ENCODE measurements at regions not wholly inside any gene's neighbourhood (a gene's known extent, or its start where the extent isn't known, plus 50 kb on each side); places are given as distances from the start of the nearest gene placed in this dataset.
A peak's percentile ranks its signal among the peaks of the same experiment; 100 is the strongest.

DNA sequence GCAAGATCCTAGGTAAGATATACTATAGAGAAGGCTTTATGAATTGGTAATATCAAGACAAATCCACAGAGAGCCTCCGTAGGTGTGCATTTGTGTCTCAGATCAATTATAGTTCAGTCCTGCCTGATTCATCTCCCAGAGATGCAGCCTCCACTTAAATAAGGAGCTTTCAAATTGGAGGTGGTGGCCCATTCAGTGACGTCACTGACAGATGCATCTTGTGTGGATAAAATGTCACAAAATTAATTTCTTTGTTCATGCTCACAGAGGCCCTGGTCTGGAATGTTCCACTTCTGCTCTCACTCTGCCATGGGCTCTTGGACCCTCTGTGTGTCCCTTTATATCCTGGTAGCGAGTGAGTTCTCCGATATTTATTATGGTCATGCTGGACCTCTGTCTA is 157.1 kb upstream of the PRSS58 start:
- Histone ChIP-seq H3K4me1 (no peaks in the 10 kb centered on the region), H3K36me3 (no peaks in the 10 kb centered on the region), H3K9me3 (no peaks in the 10 kb centered on the region), H3K4me3 (no peak overlapping the region), H3K27me3 (no peaks in the 10 kb centered on the region), H3K27ac (no peak overlapping the region)
- no peak for DNase-seq (ENCODE audit: low spot score in 2 of 2)
- no peak for TF ChIP-seq POLR2A (IDR thresholded peaks at IDR 0.05)
- WGBS, 2 donors = 83 to 85% methylated on average over 4 of the region's 4 CpGs

DNA sequence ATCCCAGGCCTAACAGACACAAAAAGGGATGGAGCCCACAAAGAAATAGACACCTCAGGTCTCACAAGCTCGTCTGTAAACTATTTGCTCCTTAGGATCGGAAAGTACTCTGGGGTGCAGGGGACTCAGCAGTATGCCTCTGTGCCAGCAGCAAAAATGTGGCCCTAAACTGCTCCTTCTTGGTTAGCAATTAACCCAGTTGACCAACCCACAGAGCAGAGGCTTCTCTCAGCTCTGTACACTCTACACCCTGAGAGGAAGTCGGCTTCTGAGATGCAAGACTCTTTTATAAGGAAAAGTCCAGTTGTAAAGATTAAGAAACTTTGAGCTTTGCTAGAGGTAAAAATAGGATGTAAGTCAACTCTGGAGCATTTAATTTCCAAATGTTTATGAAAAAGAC is 156.3 kb upstream of the PRSS58 start:
- Histone ChIP-seq H3K36me3 (no peaks in the 10 kb centered on the region), H3K4me3 (no peak overlapping the region), H3K27me3 (no peaks in the 10 kb centered on the region), H3K9me3 (no peaks in the 10 kb centered on the region), H3K4me1 (peaks cover 0 to under 1% (median 0%) of the 10 kb centered on the region in 4 donors), H3K27ac (no peak overlapping the region)
- no peak for DNase-seq (ENCODE audit: low spot score in 2 of 2)
- TF ChIP-seq, protein P1, sequence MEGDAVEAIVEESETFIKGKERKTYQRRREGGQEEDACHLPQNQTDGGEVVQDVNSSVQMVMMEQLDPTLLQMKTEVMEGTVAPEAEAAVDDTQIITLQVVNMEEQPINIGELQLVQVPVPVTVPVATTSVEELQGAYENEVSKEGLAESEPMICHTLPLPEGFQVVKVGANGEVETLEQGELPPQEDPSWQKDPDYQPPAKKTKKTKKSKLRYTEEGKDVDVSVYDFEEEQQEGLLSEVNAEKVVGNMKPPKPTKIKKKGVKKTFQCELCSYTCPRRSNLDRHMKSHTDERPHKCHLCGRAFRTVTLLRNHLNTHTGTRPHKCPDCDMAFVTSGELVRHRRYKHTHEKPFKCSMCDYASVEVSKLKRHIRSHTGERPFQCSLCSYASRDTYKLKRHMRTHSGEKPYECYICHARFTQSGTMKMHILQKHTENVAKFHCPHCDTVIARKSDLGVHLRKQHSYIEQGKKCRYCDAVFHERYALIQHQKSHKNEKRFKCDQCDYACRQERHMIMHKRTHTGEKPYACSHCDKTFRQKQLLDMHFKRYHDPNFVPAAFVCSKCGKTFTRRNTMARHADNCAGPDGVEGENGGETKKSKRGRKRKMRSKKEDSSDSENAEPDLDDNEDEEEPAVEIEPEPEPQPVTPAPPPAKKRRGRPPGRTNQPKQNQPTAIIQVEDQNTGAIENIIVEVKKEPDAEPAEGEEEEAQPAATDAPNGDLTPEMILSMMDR (IDR thresholded peaks at IDR 0.05) = no peak
- no peak for TF ChIP-seq POLR2A (IDR thresholded peaks at IDR 0.05)
- TF ChIP-seq EP300 (IDR thresholded peaks at IDR 0.05) = no peak
- 76 to 81% methylated on average over 3 of the region's 3 CpGs for WGBS, 2 donors

DNA sequence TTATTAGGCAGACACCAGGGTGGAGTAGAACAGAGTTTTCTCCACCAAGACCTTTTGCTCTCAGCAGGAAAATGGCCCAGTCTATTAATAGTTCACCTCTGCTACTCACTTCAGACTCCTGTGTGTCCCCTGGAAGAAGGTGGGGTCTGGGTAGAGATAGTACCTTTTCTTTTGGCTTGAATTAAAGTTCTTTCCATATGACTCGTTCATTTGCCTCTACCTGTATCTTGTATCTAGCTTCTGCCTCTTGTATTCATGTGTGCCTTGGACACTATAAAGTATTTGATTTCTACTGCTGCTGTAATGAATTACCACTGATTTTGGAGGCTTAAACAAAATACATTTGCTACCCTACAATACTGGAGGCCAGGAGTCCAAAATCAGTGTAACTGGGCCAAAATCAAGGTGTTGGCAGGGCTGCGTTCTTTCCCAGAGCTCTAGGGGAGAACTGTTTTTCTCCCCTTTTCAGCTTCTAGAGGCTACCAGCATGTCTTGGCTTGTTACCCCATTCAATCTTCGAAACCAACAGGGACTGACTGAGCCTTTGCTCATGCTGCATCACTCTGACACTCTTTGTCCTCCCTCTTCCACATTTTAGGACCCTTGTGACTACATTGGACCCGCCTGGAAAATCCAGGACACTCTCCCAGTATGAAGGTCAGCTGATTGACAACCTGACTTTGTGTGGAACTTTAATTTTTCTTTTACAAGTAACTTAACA is 155.6 kb upstream of the PRSS58 start:
- Histone ChIP-seq H3K27me3 (no peaks in the 10 kb centered on the region), H3K36me3 (no peaks in the 10 kb centered on the region), H3K27ac (no peak overlapping the region), H3K4me3 (no peak overlapping the region), H3K4me1 (peaks cover 0 to 7% (median 0%) of the 10 kb centered on the region in 4 donors), H3K9me3 (no peaks in the 10 kb centered on the region)
- WGBS, 2 donors = 92 to 93% methylated on average over 4 of the region's 4 CpGs
- DNase-seq (ENCODE audit: low spot score in 2 of 2) = no peak
- TF ChIP-seq POLR2A (IDR thresholded peaks at IDR 0.05) (no peak), EP300 (IDR thresholded peaks at IDR 0.05) (no peak)
- TF ChIP-seq, protein P1 (IDR thresholded peaks at IDR 0.05) = no peak

DNA sequence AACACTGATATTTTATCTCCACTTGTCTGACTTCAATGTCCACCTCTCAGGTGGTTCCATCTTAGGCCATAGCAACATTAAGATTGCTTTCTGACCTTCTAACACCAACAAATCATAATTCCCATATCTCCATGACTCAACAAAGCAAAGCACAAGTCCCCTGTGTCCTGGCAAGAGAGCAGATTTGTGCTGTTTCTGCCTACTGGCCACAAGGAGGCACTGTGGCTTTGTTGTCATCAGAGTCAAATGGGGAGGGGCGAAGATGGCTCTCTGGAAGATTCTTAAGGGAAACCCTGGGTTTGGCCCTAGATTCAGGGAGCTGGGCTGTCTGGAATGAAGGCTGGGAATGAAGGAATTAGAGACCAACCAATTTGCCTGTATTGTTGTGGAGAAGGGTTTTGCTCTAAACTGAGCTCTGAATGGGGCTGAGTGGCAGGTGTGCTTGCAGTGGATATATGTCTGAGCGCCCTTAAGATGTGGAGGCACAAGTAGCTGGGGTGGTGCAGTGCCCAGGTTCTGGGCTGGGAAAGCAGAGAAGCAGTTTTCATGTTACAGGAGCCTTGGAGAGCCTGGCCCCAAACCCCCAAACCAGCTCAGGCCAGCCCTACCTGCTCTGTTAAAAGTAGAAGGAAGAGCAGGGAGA is 154.8 kb upstream of the PRSS58 start:
- H3K4me1 ChIP-seq = peaks cover 0 to 8% (median 0%) of the 10 kb centered on the region in 4 donors
- TF ChIP-seq EP300 (IDR thresholded peaks at IDR 0.05) (no peak), POLR2A (IDR thresholded peaks at IDR 0.05) (no peak)
- TF ChIP-seq, protein P1 (IDR thresholded peaks at IDR 0.05) = peak in 3 of 5 experiments; percentile 5 to 28 (median 21)

DNA sequence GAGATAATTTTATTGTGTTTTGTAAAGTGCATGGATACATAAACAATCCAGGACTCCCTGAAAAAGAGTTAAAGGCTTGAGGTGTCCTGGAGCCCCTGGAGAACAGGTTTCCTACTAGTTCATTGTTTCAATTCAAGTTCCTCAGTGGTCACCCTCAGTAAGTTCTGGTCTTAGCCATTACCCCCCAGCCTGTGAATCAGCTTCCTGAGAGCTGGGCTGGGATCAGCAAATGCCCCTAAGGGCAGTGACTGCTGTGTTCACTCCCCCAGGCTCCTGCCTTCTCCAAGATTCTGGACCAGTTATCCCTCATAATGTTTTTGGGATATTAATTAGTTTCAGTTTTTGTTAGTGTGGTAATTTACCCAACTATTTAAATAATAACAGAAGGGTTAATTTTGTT is 151.6 kb upstream of the PRSS58 start:
- no peaks in the 10 kb centered on the region for H3K9me3 ChIP-seq
- TF ChIP-seq, protein P1 (IDR thresholded peaks at IDR 0.05) = no peak
- TF ChIP-seq POLR2A (IDR thresholded peaks at IDR 0.05) (no peak), EP300 (IDR thresholded peaks at IDR 0.05) (no peak)
- peaks cover 0 to 12% (median 0%) of the 10 kb centered on the region in 4 donors for H3K4me1 ChIP-seq
- no peak overlapping the region for H3K4me3 ChIP-seq
- no peaks in the 10 kb centered on the region for H3K27me3 ChIP-seq
- DNase-seq (ENCODE audit: low spot score in 2 of 2) = no peak
- no peaks in the 10 kb centered on the region for H3K36me3 ChIP-seq
- H3K27ac ChIP-seq = no peak overlapping the region

More for the DNA sequence above, 154.8 kb upstream of the PRSS58 start:
- Histone ChIP-seq H3K27ac (no peak overlapping the region), H3K9me3 (no peaks in the 10 kb centered on the region), H3K27me3 (no peaks in the 10 kb centered on the region), H3K36me3 (no peaks in the 10 kb centered on the region), H3K4me3 (no peak overlapping the region)
- DNase-seq (ENCODE audit: low spot score in 2 of 2) = no peak
- WGBS, 2 donors = 73 to 78% methylated on average over 2 of the region's 2 CpGs

All from tibial nerve (tissue), 4 donors.